HG02870 (cell line): ENCODE measurements at regions not wholly inside any gene's neighbourhood (a gene's known extent, or its start where the extent isn't known, plus 50 kb on each side); places are given as distances from the start of the nearest gene placed in this dataset.

ENCODE experiments used
- ATAC-seq: cut with Tn5 transposase; IDR thresholded peaks from one replicate; pipeline ENCODE4 v1.9.1; 2021; ENCODE audit warnings: mild to moderate bottlenecking, moderate library complexity; ENCODE audit not compliant: unreplicated experiment

DNA sequence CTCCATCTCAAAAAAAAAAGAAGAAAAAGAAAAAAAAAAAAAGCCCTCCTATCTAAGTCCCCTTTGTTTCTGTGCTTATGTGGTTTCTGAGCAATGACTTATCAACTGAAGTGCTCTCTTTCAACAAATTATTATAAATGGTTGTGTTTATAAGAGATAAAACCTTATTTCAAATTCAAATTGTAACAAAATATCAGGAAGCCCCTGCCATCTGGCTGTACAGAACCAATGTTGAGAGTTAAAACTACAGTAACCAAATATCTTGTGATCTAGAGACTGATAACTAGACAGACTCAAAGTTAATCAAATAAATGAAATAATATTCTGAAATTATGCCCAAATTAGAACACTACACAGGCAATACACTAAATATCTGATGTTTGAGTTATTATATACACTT, 143.0 kb upstream of the CPNE8 start:
- ATAC-seq, result no peak

DNA sequence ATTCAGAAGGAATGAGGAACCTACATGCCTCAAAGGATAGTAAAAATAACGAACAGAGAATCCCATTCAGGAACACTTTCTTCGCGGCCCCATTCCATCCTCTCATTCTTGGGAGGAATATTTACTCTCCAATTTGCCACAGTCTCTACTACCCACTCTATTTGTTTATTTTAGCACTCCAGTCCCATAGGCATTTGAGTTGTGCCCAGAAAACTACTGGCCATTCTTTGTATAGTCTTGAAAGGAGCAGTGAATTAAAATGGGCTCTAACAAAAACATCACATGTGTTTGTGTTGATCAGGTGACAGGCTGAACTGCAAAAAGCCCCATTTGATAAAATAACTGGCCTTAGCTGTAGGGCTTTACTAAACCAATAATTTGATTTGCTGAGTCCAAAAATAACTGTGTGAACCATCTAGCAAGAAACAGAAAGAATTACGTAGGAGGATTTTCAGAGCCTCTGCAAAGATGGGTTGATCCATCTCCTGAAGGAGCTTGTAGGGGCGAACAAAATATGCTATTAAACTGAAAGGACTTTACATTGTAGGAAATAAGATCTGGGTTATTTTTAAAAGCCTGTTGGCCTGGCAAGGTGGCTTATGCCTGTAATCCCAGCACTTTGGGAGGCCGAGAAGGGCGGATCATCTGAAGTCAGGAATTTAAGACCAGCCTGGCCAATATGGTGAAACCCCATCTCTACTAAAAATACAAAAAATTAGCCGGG, 142.3 kb upstream of the CPNE8 start:
- ATAC-seq, result no peak

DNA sequence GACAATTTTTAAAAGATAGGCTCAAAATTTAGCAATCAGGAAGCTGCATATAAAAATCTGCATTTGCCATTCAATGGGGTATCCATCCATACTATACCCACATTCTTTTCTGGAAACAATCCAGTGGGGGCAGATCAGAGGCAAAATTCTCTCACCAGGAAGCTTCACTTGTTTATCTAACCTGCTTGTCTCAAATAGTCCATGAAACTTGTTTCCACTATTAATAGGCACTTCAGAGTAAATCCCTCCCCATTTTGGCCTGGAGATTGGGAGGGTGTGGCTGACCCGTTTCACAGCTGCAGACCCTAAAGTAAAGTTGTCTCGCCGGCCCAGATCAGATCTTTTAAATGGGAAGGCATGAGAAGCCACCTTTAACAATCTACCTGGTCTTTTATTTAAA, 139.4 kb upstream of the CPNE8 start:
- no peak for ATAC-seq

DNA sequence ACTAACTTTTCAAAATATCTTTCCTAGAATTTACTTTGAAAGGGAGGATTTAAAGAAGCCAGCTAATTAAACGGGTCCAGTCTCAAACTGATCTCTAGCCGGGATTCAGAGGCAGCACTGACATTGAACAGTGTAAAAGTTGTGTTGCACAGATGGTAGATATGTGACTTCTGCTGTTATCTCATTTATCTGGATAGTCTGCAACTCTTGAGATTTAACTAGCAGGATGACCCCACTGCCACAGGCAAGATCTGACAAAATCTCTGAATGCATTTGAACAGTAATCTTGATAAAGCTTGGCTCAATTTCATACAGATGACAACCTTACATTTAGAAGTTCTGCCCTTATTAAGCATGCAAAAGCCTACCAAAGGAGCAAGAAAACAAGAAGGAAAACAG, 138.0 kb upstream of the CPNE8 start:
- no peak for ATAC-seq

DNA sequence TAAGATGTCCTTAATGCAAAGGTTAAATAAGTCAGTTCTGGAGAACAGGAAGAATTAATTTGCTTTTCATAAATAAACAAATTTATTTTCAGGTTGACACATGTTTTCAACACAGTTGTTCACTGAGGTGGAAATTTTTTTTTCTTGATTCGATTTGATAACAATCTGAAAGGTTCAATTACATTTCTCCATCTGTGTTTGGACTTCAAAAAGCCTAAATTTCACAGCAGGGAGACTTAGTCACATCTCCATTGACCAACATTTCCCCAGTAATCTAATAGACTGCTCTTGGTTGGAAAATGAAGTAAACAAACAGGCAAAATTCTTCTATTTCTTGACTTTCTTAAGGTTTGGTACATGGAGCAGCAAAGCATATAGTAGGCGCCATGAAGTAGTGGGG, 134.9 kb upstream of the CPNE8 start:
- ATAC-seq, result no peak

DNA sequence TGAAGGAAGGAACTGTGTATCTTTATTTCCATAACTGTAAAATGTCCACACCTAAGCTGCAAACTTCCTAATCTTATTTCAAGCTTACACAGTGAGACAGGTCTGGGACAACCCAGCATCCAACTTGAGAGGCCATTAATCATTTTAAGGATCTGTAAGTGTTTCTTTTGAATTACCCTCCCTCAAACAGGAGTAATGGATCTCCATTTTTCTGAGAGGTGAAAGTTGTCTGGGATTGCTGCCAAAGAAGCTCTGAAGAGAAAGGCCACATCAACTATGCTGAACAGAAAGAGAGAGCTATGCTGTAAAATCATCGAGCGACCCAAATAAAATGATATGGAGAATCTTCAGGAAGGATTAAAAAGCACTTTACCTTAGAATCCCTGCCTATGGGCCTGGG, 131.7 kb upstream of the CPNE8 start:
- no peak for ATAC-seq

DNA sequence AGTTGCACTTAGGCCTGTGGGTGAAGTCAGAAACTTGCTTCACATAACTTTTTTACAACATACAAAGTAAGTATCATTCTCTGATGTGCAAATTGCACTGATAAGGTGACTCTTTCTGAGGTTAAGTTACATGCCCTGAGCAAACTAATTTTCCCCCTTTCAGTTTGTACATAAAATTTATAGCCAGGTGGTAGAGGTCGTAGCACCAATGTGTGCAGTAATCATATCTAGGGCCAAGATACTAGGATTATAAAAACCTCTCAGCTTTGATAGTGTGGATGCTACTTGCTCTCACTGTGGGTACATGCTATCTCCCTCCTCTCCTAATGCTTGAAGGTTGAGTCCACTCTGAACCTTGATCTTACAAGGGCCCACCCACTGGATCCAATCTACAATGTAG, 130.7 kb upstream of the CPNE8 start:
- ATAC-seq, result no peak

DNA sequence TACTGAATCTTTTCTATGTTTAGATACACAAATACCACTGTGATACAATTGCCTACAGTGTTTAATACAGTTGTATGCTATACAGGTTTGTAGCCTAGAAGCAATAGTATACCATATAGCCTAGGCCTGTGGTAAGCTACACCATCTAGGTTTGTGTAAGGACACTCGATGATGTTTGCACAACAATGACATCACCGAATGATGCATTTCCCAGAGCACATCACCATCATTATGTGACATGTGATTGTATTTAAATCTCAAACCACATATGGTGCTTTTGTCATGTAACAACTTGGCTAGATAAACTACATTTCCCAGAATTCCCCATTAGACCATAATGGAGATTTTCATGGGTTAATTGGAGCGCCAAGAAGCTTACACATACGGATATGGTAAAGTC, 128.4 kb upstream of the CPNE8 start:
- no peak for ATAC-seq

DNA sequence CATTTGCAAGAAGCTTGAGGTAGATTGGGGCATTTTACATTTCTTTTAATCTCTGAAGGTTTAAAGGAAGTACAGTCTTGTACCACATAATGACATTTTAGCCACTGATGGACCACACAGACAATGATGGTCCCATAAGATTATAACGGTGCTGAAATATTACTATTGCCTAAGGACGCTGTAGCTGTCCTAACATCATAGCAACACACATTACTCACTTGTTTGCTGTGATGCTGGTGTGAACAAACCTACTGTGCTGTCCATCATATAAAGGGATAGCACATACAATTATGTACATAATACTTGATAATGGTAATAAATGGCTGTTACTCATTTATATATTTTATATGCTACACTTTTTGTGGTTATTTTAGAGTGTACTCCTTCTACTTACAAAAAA, 127.1 kb upstream of the CPNE8 start:
- ATAC-seq, result no peak

DNA sequence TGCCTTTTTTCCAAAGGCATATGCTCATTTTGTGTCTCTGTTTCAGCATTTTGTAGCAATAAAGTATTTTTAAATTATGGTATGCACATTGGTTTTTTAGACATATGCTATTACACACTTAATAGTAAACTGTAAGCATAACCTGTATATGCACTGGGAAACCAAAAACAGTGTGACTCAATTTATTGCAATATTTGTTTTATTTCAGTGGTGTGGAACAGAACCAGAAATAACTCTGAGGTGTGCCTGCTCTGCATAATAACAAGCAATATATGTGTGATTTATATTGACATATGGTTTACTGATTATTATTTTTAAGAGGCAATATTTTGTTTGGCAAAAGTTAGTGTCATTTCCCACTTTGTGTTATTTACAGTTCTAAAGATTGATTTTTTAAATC, 126.6 kb upstream of the CPNE8 start:
- no peak for ATAC-seq

DNA sequence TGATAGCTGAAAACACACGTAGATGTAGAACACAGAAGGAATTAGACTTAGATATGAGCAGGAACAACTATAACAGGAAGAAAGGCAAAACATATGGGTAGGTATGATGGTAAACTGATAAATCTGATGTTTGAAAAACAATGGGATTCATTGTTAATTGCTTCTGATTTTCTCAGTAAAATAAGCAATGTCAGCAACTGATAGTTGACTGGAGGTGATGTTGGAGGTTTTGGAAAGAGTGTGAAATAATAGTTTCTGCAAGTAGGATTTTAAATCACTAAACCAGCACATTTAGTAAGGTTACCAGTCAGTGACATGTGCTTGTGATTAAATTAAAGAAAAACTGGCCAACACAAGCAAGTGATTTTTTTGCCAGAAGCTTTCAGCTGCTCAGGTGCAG, 123.0 kb upstream of the CPNE8 start:
- ATAC-seq, result no peak

DNA sequence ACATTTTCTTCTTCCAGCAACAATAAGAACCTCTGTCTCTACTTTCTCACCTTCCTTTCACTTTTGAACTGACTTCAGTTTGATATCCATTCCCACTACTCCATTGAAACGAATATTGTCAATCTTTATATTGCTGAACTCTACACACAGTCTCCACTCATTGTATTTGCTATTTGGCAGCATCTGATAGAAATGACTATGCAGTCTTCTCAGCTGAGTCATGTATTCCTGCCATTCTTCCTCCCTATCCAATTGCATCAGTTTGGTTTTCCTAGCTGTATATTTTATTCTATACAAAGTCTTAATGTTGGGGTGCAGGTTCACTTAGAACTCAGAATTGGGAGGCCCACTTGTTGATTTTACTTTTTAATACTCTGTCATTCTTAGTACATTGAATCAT, 107.5 kb upstream of the CPNE8 start:
- no peak for ATAC-seq

DNA sequence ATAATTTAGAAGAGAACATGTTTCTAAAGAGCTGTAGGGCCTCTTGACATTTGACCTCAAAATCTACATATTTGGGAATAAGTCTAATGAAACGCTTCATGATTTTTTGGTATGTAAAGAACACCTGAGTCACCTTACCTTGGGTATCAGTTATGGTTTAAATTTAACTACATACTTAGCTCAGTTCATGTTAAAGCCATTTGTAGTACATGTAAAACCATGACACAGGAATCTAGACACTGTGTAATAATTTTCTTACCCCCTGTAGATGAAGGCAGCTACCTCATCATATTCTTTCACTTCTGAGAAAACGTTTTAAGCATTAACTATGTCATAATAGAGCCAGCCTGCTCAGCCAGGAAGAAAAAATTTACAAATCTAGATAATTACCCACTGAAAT, 105.8 kb upstream of the CPNE8 start:
- no peak for ATAC-seq

DNA sequence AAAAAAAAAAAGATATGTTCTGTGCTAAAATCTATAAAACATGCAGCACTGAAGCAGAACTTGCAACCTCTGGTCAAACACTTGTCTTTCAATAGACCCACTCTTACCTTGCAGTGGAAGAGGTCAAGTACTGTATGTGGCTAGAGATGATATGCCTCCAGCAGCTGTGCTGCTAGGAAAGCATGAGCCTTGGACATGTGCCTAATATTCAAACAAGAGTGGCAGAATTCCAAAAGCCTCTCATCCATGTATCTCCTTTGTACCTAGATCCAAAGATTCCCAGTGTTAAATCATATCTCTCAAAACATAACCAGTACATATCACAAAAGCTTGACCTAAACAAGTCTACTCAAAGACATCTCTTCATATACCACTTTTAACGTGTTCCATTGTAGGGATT, 105.0 kb upstream of the CPNE8 start:
- ATAC-seq, result no peak

DNA sequence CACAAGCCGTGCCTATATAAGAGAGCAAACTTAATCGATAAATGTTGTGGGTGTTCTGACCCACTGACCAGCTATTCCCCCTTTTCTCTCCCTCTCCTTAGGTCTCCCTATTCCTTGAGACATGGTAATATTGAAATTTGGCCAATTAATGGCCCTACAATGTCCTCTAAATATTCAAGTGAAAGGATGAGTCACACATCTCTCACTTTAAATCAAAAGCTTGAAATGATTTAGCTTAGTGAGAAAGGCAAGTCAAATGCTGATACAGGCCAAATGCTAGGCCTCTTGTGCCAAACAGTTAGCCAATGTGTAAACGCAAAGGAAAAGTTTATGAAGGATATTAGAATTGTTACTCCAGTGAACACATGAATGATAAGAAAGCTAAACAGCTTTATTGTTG, 102.2 kb upstream of the CPNE8 start:
- no peak for ATAC-seq

DNA sequence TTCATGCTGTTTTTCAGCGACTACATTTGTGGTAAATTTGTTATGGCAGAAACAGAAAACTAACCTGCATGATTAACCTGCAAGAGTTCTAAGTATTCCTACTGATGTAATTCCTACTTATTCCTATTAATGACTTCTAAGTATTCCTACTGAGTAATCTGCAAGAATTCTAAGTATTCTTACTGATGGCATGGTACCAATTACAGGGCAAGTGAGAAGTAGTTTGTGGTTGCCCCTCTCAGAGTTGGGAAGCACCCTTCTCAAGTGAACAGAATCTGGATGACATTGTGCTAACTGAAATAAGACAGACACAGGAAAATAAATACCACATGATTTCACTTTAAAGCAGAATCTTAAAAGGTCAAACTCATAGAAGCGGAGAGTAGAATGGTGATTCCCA, 100.9 kb upstream of the CPNE8 start:
- ATAC-seq, result no peak

DNA sequence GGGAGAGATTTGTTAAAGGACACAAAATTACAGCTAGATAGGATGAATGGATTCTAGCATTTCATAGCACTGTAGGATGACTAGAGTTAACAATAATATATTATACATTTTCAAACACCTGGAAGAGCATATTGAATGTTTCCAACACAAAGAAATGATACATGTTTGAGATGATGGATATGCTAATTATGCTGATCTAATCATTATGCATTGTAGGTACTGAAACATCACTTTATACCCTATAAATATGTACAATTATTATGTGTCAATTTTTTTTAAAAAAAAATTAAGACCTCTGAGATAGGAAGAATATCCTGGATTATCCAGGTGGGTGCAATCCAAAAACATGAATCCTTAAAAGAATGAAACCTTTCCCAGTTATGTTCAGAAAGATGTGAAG, 100.3 kb upstream of the CPNE8 start:
- ATAC-seq, result no peak

DNA sequence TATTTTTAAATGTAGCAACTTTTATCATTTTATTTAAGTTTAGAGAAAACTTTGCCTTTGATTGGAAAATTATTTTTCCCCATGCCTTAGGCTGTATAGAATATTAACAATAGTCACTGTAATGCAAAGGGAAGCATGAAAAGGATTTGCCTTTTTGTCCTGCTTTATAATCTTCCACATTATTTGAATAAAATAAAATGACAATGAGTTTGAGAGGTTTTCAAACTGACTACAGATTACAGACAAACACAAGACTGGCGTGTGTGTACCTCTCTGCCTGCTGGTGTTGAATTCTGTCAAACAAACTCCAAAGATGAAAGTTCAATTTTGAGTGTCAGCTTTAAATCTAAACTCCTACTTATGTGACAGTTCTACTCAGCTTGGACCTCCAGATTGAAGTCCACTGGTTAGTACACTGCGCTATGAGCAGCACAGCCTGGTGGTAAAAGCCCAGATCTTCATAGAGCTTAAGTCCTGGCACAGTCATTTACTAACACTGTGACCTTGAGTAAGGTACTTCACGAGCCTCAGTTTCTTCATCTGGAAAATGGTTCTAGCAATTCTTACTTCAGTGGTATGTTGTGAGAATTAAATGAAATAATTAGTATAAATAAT, 98.3 kb upstream of the CPNE8 start:
- no peak for ATAC-seq

DNA sequence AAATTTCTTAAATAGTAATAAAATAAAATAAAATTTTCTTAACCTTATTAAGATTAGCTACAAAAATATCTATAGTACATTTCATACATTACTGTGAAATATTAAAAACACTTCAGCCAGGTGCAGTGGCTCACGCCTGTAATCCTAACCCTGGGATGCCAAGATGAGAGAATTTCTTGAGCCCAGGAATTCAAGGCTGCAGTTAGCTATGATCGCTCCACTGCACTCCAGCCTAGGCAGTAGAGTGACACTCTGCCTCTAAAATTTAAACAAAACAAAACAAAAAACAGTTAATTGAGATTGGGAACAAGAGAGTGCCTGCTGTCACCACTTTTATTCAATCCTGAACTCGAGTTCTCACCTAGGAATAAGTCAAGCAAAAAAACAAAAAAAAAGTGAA, 95.0 kb upstream of the CPNE8 start:
- ATAC-seq, result no peak

DNA sequence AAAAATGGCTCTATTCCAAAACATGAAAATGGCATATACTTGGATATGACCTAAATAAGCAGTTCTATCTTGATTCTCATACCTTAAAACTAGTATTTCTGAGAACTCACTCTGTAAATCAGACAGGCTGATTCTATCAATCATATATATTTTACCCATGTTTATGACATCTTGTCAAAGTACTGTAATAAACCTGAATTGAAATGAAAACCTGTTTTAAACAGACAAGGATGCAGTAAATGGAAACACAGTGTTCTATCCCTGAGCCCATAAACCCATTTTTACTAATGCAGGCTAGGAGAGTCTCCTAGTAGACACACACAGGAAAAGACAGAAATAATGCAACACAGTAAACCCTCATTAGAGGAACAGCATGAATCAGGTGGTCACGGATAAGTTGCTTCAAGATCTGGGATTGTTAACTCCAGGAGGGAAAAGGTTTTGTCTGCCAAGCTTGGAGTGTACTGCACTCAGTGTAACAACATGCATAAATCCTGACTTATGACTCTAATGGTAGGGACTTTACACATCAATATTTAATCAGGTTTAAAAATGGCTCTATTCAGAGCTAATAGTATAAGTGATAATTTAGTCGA, 93.6 kb upstream of the CPNE8 start:
- ATAC-seq, result no peak

DNA sequence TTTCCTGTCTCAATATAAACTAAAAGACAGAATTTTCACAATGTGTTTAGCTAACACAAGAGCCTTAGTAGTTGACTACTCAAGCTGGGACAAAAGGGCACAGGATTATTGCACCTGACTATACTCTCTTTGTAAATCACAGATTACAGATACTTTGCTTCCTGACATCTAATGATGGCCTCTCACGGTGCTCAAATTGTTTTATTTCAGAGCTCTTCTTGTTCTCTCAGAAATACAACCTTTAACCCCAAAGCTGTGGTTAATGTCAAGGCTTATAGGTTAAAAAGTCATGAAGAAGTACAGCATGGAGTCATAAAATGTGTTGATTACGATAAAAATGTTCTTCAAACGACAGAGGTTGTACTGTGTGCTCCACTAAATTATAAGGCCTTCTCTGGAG, 89.9 kb upstream of the CPNE8 start:
- ATAC-seq, result no peak

DNA sequence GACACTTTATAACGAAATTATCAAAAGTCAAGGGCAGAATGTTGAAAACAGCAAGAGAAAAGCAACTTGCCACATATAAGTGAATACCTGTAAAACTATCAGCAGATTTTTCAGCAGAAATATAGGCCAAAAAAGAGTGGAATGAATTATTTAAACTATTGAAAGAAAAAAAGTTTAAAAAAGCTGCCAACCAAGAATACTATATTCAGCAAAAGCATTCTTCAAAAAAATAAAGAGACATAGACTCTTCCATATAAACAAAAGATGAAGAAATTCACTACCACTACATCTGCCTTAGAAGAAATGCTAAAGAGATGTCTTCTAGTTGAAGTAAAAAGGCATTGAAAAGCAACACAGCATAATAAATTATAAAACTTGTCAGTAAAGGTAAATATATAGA, 80.6 kb upstream of the CPNE8 start:
- ATAC-seq, result no peak

DNA sequence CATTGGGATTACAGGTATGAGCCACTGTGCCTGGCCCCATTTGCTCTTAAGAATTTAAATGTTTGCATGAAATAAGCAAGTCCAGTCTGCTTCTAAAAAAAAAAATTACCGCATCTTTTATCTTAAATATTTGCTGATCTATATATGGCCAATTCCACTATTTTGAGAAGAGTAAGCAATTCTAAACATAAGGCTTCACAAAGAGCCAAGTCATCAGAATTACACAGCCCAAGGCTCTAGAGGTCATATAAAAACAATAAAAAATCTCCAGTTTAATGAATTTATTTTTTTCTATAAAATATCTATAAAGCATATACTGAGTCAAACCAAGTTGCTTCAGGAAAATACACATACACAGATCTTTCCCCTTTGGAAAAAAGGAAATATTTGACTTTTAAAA, 79.0 kb upstream of the CPNE8 start:
- ATAC-seq, result no peak
